IPS DF 6.9 (cell line): ENCODE measurements at regions not wholly inside any gene's neighbourhood (a gene's known extent, or its start where the extent isn't known, plus 50 kb on each side); places are given as distances from the start of the nearest gene placed in this dataset.

Experiments
- DNase-seq: peaks from one replicate; pipeline ENCODE4 v3.0.0-alpha.2; 2013; ENCODE audit warnings: low read depth, low spot score
- H3K27ac ChIP-seq: one replicate; pipeline ENCODE4 v1.5.1; 2013; ENCODE audit warnings: low read length, control low read depth
- H3K27me3 ChIP-seq: 2 replicates; pipeline ENCODE4 v1.6.1; 2013; ENCODE audit warnings: mild to moderate bottlenecking, low read length; ENCODE audit not compliant: control insufficient read depth, insufficient read depth
- H3K36me3 ChIP-seq: 2 replicates; pipeline ENCODE4 v1.6.1; 2013; ENCODE audit warnings: low read length; ENCODE audit not compliant: control insufficient read depth, insufficient read depth
- H3K4me1 ChIP-seq: 2 replicates; pipeline ENCODE4 v1.6.1; 2013; ENCODE audit warnings: low read length; ENCODE audit not compliant: control insufficient read depth, insufficient read depth
- H3K4me3 ChIP-seq: 2 replicates; pipeline ENCODE4 v1.5.1; 2013; ENCODE audit warnings: mild to moderate bottlenecking, low read length
- H3K9me3 ChIP-seq: 2 replicates; pipeline ENCODE4 v1.6.1; 2013; ENCODE audit warnings: low read length, inconsistent platforms; ENCODE audit not compliant: control insufficient read depth, insufficient read depth
- WGBS: extraction: QIAGEN DNeasy Blood & Tissue Kit; methylation state at CpG from one replicate; pipeline ENCODE4 v1.1.7; 2013; ENCODE audit warnings: mixed read lengths, missing lambda C conversion rate; ENCODE audit not compliant: insufficient read length, insufficient coverage; 5-methylcytosine and 5-hydroxymethylcytosine counted together

GRCh38 chr3:132084982-132085381 is 50.2 kb upstream of the CPNE4 start:
- no peaks in the 10 kb centered on the region for H3K36me3 ChIP-seq
- no peaks in the 10 kb centered on the region for H3K4me1 ChIP-seq
- DNase-seq, result no peak
- no peak overlapping the region for H3K27ac ChIP-seq
- H3K4me3 ChIP-seq, result no peak overlapping the region
- H3K27me3 ChIP-seq, result no peaks in the 10 kb centered on the region
- H3K9me3 ChIP-seq, result no peaks in the 10 kb centered on the region

- Histone ChIP-seq H3K4me3 (no peak overlapping the region), H3K27me3 (no peaks in the 10 kb centered on the region), H3K9me3 (no peaks in the 10 kb centered on the region), H3K4me1 (no peaks in the 10 kb centered on the region), H3K27ac (no peak overlapping the region), H3K36me3 (no peaks in the 10 kb centered on the region)
- no CpG with 5 or more reads among the region's 1 CpG for WGBS
- no peak for DNase-seq
These were observed 52.5 kb upstream of the CPNE4 start for GRCh38 chr3:132087356-132087755.

GRCh38 chr3:132088291-132088690 is 53.5 kb upstream of the CPNE4 start:
- H3K27ac ChIP-seq, result no peak overlapping the region
- no peaks in the 10 kb centered on the region for H3K9me3 ChIP-seq
- no peaks in the 10 kb centered on the region for H3K27me3 ChIP-seq
- H3K4me3 ChIP-seq, result no peak overlapping the region
- DNase-seq, result no peak
- no peaks in the 10 kb centered on the region for H3K4me1 ChIP-seq
- H3K36me3 ChIP-seq, result no peaks in the 10 kb centered on the region
- no CpG with 5 or more reads among the region's 2 CpGs for WGBS

- DNase-seq, result no peak
- Histone ChIP-seq H3K4me1 (no peaks in the 10 kb centered on the region), H3K9me3 (no peaks in the 10 kb centered on the region), H3K36me3 (no peaks in the 10 kb centered on the region), H3K4me3 (no peak overlapping the region), H3K27me3 (no peaks in the 10 kb centered on the region), H3K27ac (no peak overlapping the region)
- no CpG with 5 or more reads among the region's 2 CpGs for WGBS
These were observed 56.1 kb upstream of the CPNE4 start for GRCh38 chr3:132090921-132091320.

GRCh38 chr3:132116601-132117000 is 81.8 kb upstream of the CPNE4 start:
- no peaks in the 10 kb centered on the region for H3K27me3 ChIP-seq

GRCh38 chr3:132117642-132118041 is 82.8 kb upstream of the CPNE4 start:
- Histone ChIP-seq H3K27ac (no peak overlapping the region), H3K4me3 (no peak overlapping the region), H3K27me3 (no peaks in the 10 kb centered on the region), H3K36me3 (no peaks in the 10 kb centered on the region), H3K4me1 (no peaks in the 10 kb centered on the region), H3K9me3 (no peaks in the 10 kb centered on the region)
- WGBS, result no CpG with 5 or more reads among the region's 1 CpG
- no peak for DNase-seq

More at GRCh38 chr3:132116601-132117000, 81.8 kb upstream of the CPNE4 start:
- H3K27ac ChIP-seq, result no peak overlapping the region
- no peaks in the 10 kb centered on the region for H3K36me3 ChIP-seq
- no peak overlapping the region for H3K4me3 ChIP-seq
- no peak for DNase-seq
- no CpG with 5 or more reads among the region's 1 CpG for WGBS
- no peaks in the 10 kb centered on the region for H3K9me3 ChIP-seq
- H3K4me1 ChIP-seq, result no peaks in the 10 kb centered on the region

GRCh38 chr3:132119531-132119930 is 84.7 kb upstream of the CPNE4 start:
- H3K4me3 ChIP-seq, result no peak overlapping the region
- no peak overlapping the region for H3K27ac ChIP-seq
- no peaks in the 10 kb centered on the region for H3K9me3 ChIP-seq
- no CpG with 5 or more reads among the region's 1 CpG for WGBS
- H3K36me3 ChIP-seq, result no peaks in the 10 kb centered on the region
- H3K4me1 ChIP-seq, result no peaks in the 10 kb centered on the region
- DNase-seq, result no peak
- no peaks in the 10 kb centered on the region for H3K27me3 ChIP-seq

- no CpG with 5 or more reads among the region's 3 CpGs for WGBS
- no peaks in the 10 kb centered on the region for H3K9me3 ChIP-seq
- DNase-seq, result no peak
These were observed 89.3 kb upstream of the CPNE4 start for GRCh38 chr3:132124096-132124495.

GRCh38 chr3:132124651-132125284 is 90.0 kb upstream of the CPNE4 start:
- no peaks in the 10 kb centered on the region for H3K27me3 ChIP-seq
- H3K27ac ChIP-seq, result no peak overlapping the region
- DNase-seq, result no peak
- no CpG with 5 or more reads among the region's 4 CpGs for WGBS
- no peaks in the 10 kb centered on the region for H3K36me3 ChIP-seq
- H3K4me1 ChIP-seq, result no peaks in the 10 kb centered on the region; the same call in 1 of the 2 replicates
- no peaks in the 10 kb centered on the region for H3K9me3 ChIP-seq
- H3K4me3 ChIP-seq, result no peak overlapping the region

More at GRCh38 chr3:132124096-132124495, 89.3 kb upstream of the CPNE4 start:
- H3K4me3 ChIP-seq, result no peak overlapping the region
- no peaks in the 10 kb centered on the region for H3K36me3 ChIP-seq
- no peaks in the 10 kb centered on the region for H3K27me3 ChIP-seq
- no peak overlapping the region for H3K27ac ChIP-seq
- no peaks in the 10 kb centered on the region; the same call in 1 of the 2 replicates for H3K4me1 ChIP-seq

- no peak for DNase-seq
- no peak overlapping the region for H3K4me3 ChIP-seq
- H3K4me1 ChIP-seq, result no peaks in the 10 kb centered on the region; the same call in 1 of the 2 replicates
- no peak overlapping the region for H3K27ac ChIP-seq
- H3K27me3 ChIP-seq, result no peaks in the 10 kb centered on the region
- no CpG with 5 or more reads among the region's 1 CpG for WGBS
- H3K36me3 ChIP-seq, result no peaks in the 10 kb centered on the region
- H3K9me3 ChIP-seq, result no peaks in the 10 kb centered on the region
These were observed 99.8 kb upstream of the CPNE4 start for GRCh38 chr3:132134611-132135010.

GRCh38 chr3:132135628-132136333 is 101.0 kb upstream of the CPNE4 start:
- H3K4me3 ChIP-seq, result no peak overlapping the region
- H3K36me3 ChIP-seq, result no peaks in the 10 kb centered on the region
- H3K27ac ChIP-seq, result no peak overlapping the region
- no peaks in the 10 kb centered on the region for H3K27me3 ChIP-seq
- no peak for DNase-seq
- no peaks in the 10 kb centered on the region for H3K9me3 ChIP-seq
- no CpG with 5 or more reads among the region's 4 CpGs for WGBS
- H3K4me1 ChIP-seq, result no peaks in the 10 kb centered on the region; the same call in 1 of the 2 replicates
